Endodermal cell (in vitro differentiated cells): ENCODE measurements at regions not wholly inside any gene's neighbourhood (a gene's known extent, or its start where the extent isn't known, plus 50 kb on each side); places are given as distances from the start of the nearest gene placed in this dataset.
"Not testable (repeated sequence)": the region's sequence is repeated elsewhere in the genome, so short reads cannot be mapped to it uniquely, and the experiment has no call there.

Experiments used
- DNase-seq: peaks from one replicate; pipeline ENCODE4 v3.0.0-alpha.2; 2017
- H3K27ac ChIP-seq: 2 replicates; pipeline ENCODE4 v1.5.1; 2013; ENCODE audit warnings: mild to moderate bottlenecking, low read depth, low read length, moderate library complexity
- H3K27me3 ChIP-seq: 2 replicates; pipeline ENCODE4 v1.6.1; 2013; ENCODE audit warnings: mild to moderate bottlenecking, low read length, moderate library complexity; ENCODE audit not compliant: insufficient read depth, control insufficient read depth, poor library complexity, severe bottlenecking
- H3K36me3 ChIP-seq: 2 replicates; pipeline ENCODE4 v1.7.0; 2013; ENCODE audit warnings: mild to moderate bottlenecking, low read length, moderate library complexity; ENCODE audit not compliant: control insufficient read depth, insufficient read depth
- H3K4me1 ChIP-seq: one replicate; pipeline ENCODE4 v1.7.0; 2013; ENCODE audit warnings: low read length; ENCODE audit not compliant: control insufficient read depth, insufficient read depth
- H3K4me3 ChIP-seq: 2 replicates; pipeline ENCODE4 v1.5.1; 2013; ENCODE audit warnings: mild to moderate bottlenecking, low read length, moderate library complexity
- H3K9ac ChIP-seq: 2 replicates; pipeline ENCODE4 v1.6.1; 2013; ENCODE audit warnings: mild to moderate bottlenecking, low read length, moderate library complexity; ENCODE audit not compliant: poor library complexity, severe bottlenecking; ENCODE audit errors: extremely low read depth
- H3K9me3 ChIP-seq: 2 replicates; pipeline ENCODE4 v1.6.1; 2013; ENCODE audit warnings: mild to moderate bottlenecking, low read length, moderate library complexity; ENCODE audit not compliant: control insufficient read depth
- H3K27ac Mint-ChIP-seq: 2 replicates; pipeline ENCODE4 v1.8.0; 2020; ENCODE audit warnings: mixed read lengths
- H3K27me3 Mint-ChIP-seq: 2 replicates; pipeline ENCODE4 v1.8.0; 2021; ENCODE audit warnings: mild to moderate bottlenecking, mixed read lengths; ENCODE audit not compliant: insufficient read depth
- H3K36me3 Mint-ChIP-seq: 2 replicates; pipeline ENCODE4 v1.8.0; 2020; ENCODE audit warnings: low read depth, mixed read lengths
- H3K4me1 Mint-ChIP-seq: 2 replicates; pipeline ENCODE4 v1.8.0; 2020; ENCODE audit warnings: mixed read lengths
- H3K4me3 Mint-ChIP-seq: 2 replicates; pipeline ENCODE4 v1.8.0; 2020; ENCODE audit warnings: mild to moderate bottlenecking, moderate library complexity, mixed read lengths
- H3K9me3 Mint-ChIP-seq: 2 replicates; pipeline ENCODE4 v1.8.0; 2020; ENCODE audit warnings: mild to moderate bottlenecking, mixed read lengths
- CTCF ChIP-seq: fragments of 200-600 bp; sonication (generic); conservative IDR thresholded peaks from 2 replicates; pipeline ENCODE4 v1.5.0; 2021; ENCODE audit warnings: antibody characterized with exemption, mild to moderate bottlenecking
- WGBS, 2 experiments: methylation state at CpG; one replicate each; pipeline versions ENCODE4 v1.1.5 to v1.1.7; 2013; ENCODE audit warnings: missing lambda C conversion rate in 2 of 2, mixed read lengths in 1 of 2; ENCODE audit not compliant: insufficient coverage in 1 of 2, insufficient read length in 1 of 2; 5-methylcytosine and 5-hydroxymethylcytosine counted together

DNA sequence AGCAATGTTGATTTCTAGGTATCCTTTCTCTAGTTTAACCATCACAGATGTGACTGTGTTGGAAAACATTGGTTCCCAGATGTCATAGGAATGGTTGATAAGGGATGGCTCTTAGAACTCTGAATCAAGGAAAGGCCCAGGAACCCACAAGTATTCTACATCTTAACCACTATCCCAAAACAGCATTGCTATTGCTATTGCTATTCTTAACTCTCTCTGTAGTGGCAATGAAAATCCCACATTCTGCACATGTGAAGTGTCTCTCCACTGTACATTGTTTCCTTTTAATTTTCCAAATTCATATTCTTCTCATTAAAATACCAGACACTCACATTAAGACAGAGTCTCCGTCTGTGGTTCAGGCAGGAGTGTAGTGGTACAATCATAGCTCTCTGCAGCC, 420.4 kb upstream of the RUNX1 start:
- H3K27ac Mint-ChIP-seq: no peak overlapping the region
- WGBS, 2 experiments: 100% methylated on average over 1 of the region's 1 CpG
- no peak overlapping the region for H3K4me3 Mint-ChIP-seq

DNA sequence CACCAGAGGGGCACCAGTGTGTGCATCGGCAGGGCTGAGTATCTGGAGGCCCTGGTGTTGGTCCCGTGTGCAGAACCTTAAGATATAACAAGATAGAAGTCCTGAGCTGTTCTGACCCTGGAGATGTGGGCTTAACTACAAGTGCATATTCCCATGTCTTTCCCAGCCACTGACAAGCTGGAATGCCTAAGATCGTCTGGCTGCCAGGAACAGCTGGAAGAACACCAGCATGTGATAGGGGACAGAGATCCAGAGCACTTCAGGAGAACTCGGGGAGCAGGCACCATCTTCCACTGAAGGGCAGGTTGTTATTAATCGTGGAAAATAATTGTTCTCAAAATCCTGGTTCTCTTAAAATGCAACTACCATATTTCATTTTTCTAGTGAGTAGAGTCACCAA, 419.9 kb upstream of the RUNX1 start:
- no peaks in the 10 kb centered on the region for H3K36me3 Mint-ChIP-seq
- Histone ChIP-seq H3K36me3 (no peaks in the 10 kb centered on the region), H3K4me3 (no peak overlapping the region), H3K4me1 (no peaks in the 10 kb centered on the region), H3K9ac (no peak overlapping the region), H3K9me3 (peaks cover 4% of the 10 kb centered on the region), H3K27me3 (no peaks in the 10 kb centered on the region), H3K27ac (no peak overlapping the region)
- no peak overlapping the region for H3K27ac Mint-ChIP-seq
- H3K4me1 Mint-ChIP-seq: peaks cover 11% of the 10 kb centered on the region
- WGBS, 2 experiments: 90 to 91% methylated on average over 5 of the region's 5 CpGs
- peaks cover 12% of the 10 kb centered on the region for H3K9me3 Mint-ChIP-seq
- H3K27me3 Mint-ChIP-seq: no peaks in the 10 kb centered on the region
- DNase-seq: no peak
- no peak for TF ChIP-seq CTCF
- H3K4me3 Mint-ChIP-seq: no peak overlapping the region

More for the DNA sequence above, 420.4 kb upstream of the RUNX1 start:
- Mint-ChIP-seq H3K4me1 (peaks cover 11% of the 10 kb centered on the region), H3K36me3 (no peaks in the 10 kb centered on the region), H3K27me3 (no peaks in the 10 kb centered on the region), H3K9me3 (peaks cover 8% of the 10 kb centered on the region)
- no peaks in the 10 kb centered on the region for H3K36me3 ChIP-seq
- no peak overlapping the region for H3K9ac ChIP-seq
- no peaks in the 10 kb centered on the region for H3K9me3 ChIP-seq
- no peak for DNase-seq
- no peaks in the 10 kb centered on the region for H3K4me1 ChIP-seq
- TF ChIP-seq CTCF: no peak
- no peak overlapping the region for H3K27ac ChIP-seq
- no peak overlapping the region for H3K4me3 ChIP-seq
- no peaks in the 10 kb centered on the region for H3K27me3 ChIP-seq

- H3K4me3 ChIP-seq: no peak overlapping the region
- Mint-ChIP-seq H3K27ac (no peak overlapping the region), H3K27me3 (no peaks in the 10 kb centered on the region), H3K4me1 (peaks cover 11% of the 10 kb centered on the region), H3K9me3 (peaks cover 16% of the 10 kb centered on the region), H3K36me3 (no peaks in the 10 kb centered on the region), H3K4me3 (no peak overlapping the region)
- no peak overlapping the region for H3K9ac ChIP-seq
- no peak overlapping the region for H3K27ac ChIP-seq
- WGBS, 2 experiments: 92 to 100% methylated on average over 2 of the region's 2 CpGs
- no peak for TF ChIP-seq CTCF
- DNase-seq: no peak
- no peaks in the 10 kb centered on the region for H3K4me1 ChIP-seq
- peaks cover 4% of the 10 kb centered on the region for H3K9me3 ChIP-seq
- H3K27me3 ChIP-seq: no peaks in the 10 kb centered on the region
- H3K36me3 ChIP-seq: no peaks in the 10 kb centered on the region
These were observed 418.5 kb upstream of the RUNX1 start for GRCh38 chr21:35467566-35467965.

DNA sequence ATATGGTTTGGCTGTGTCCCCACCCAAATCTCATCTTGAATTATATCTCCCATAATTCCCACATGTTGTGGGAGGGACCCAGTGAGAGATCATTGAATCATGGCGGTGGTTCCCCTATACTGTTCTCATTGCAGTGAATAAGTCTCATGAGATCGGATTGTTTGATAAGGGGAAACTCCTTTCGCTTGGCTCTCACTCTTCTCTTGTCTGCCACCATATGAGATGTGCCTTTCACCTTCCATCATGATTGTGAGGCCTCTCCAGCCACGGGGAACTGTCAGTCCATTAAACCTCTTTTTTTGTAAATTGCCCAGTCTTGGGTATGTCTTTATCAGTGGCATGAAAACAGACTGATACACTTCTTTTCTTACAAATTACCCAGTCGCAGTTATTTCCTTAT, 417.6 kb upstream of the RUNX1 start:
- H3K27me3 Mint-ChIP-seq, H3K36me3 ChIP-seq, H3K9me3 ChIP-seq, H3K4me3 ChIP-seq, DNase-seq, H3K27ac Mint-ChIP-seq, H3K9ac ChIP-seq, H3K4me1 ChIP-seq, H3K36me3 Mint-ChIP-seq, H3K27me3 ChIP-seq, H3K4me3 Mint-ChIP-seq, H3K27ac ChIP-seq: not testable (repeated sequence)
- H3K4me1 Mint-ChIP-seq: peaks cover 11% of the 10 kb centered on the region
- WGBS, 2 experiments: 84 to 96% methylated on average over 3 to 5 of the region's 5 CpGs
- peaks cover 16% of the 10 kb centered on the region for H3K9me3 Mint-ChIP-seq
